ENCODE measurements at regions not wholly inside any gene's neighbourhood (a gene's known extent, or its start where the extent isn't known, plus 50 kb on each side); places are given as distances from the start of the nearest gene placed in this dataset.

- no peaks in the 10 kb centered on the region for H3K4me1 Mint-ChIP-seq (ENCODE audit: low read depth)
- H3K36me3 Mint-ChIP-seq (ENCODE audit: insufficient read depth): peaks cover 55% of the 10 kb centered on the region
- no peak overlapping the region for H3K4me3 Mint-ChIP-seq (ENCODE audit: low read depth)
- no peak for TF ChIP-seq CTCF (IDR thresholded peaks at IDR 0.05; ENCODE audit: unreplicated experiment)
- no peaks in the 10 kb centered on the region for H3K27me3 Mint-ChIP-seq
- no peak overlapping the region for H3K27ac Mint-ChIP-seq
- DNase-seq (ENCODE audit: low spot score, unreplicated experiment): no peak
- H3K9me3 Mint-ChIP-seq (ENCODE audit: low read depth): peaks cover 54% of the 10 kb centered on the region
Measured at GRCh38 chr2:156221703-156222102, 110.8 kb downstream of the NR4A2 start.

- peaks cover 7% of the 10 kb centered on the region for H3K4me1 Mint-ChIP-seq (ENCODE audit: low read depth)
- DNase-seq (ENCODE audit: low spot score, unreplicated experiment): no peak
- H3K27ac Mint-ChIP-seq: peak overlapping the region; percentile 46
- no peak overlapping the region for H3K4me3 Mint-ChIP-seq (ENCODE audit: low read depth)
- no peak for TF ChIP-seq CTCF (IDR thresholded peaks at IDR 0.05; ENCODE audit: unreplicated experiment)
- H3K27me3 Mint-ChIP-seq: no peaks in the 10 kb centered on the region
- H3K36me3 Mint-ChIP-seq (ENCODE audit: insufficient read depth): peaks cover 42% of the 10 kb centered on the region
- peaks cover 45% of the 10 kb centered on the region for H3K9me3 Mint-ChIP-seq (ENCODE audit: low read depth)
Measured at GRCh38 chr2:156219491-156220100, 112.9 kb downstream of the NR4A2 start.

- no peaks in the 10 kb centered on the region for H3K27me3 Mint-ChIP-seq
- no peak for DNase-seq (ENCODE audit: low spot score, unreplicated experiment)
- H3K4me1 Mint-ChIP-seq (ENCODE audit: low read depth): peaks cover 14% of the 10 kb centered on the region
- TF ChIP-seq CTCF (IDR thresholded peaks at IDR 0.05; ENCODE audit: unreplicated experiment): no peak
- peaks cover 19% of the 10 kb centered on the region for H3K36me3 Mint-ChIP-seq (ENCODE audit: insufficient read depth)
- no peak overlapping the region for H3K27ac Mint-ChIP-seq
- H3K4me3 Mint-ChIP-seq (ENCODE audit: low read depth): no peak overlapping the region
- H3K9me3 Mint-ChIP-seq (ENCODE audit: low read depth): peaks cover 19% of the 10 kb centered on the region
Measured at GRCh38 chr2:156215656-156216055, 116.9 kb downstream of the NR4A2 start.

GRCh38 chr2:156211318-156211717, 121.2 kb downstream of the NR4A2 start:
- H3K27me3 Mint-ChIP-seq: no peaks in the 10 kb centered on the region

GRCh38 chr2:156206355-156206754, 126.2 kb downstream of the NR4A2 start:
- Mint-ChIP-seq H3K27ac (peak overlapping the region; percentile 74), H3K4me1 (ENCODE audit: low read depth) (peaks cover 9% of the 10 kb centered on the region), H3K4me3 (ENCODE audit: low read depth) (no peak overlapping the region), H3K36me3 (ENCODE audit: insufficient read depth) (peaks cover 6% of the 10 kb centered on the region), H3K27me3 (no peaks in the 10 kb centered on the region), H3K9me3 (ENCODE audit: low read depth) (peaks cover 3% of the 10 kb centered on the region)
- TF ChIP-seq CTCF (IDR thresholded peaks at IDR 0.05; ENCODE audit: unreplicated experiment): no peak
- DNase-seq (ENCODE audit: low spot score, unreplicated experiment): no peak

More at GRCh38 chr2:156211318-156211717, 121.2 kb downstream of the NR4A2 start:
- Mint-ChIP-seq H3K4me1 (ENCODE audit: low read depth) (peaks cover 19% of the 10 kb centered on the region), H3K4me3 (ENCODE audit: low read depth) (no peak overlapping the region), H3K27ac (no peak overlapping the region), H3K9me3 (ENCODE audit: low read depth) (peaks cover 17% of the 10 kb centered on the region), H3K36me3 (ENCODE audit: insufficient read depth) (peaks cover 12% of the 10 kb centered on the region)
- TF ChIP-seq CTCF (IDR thresholded peaks at IDR 0.05; ENCODE audit: unreplicated experiment): no peak
- no peak for DNase-seq (ENCODE audit: low spot score, unreplicated experiment)

Data from progenitor cell of endocrine pancreas (in vitro differentiated cells).